H1 (cell line): ENCODE measurements at regions not wholly inside any gene's neighbourhood (a gene's known extent, or its start where the extent isn't known, plus 50 kb on each side); places are given as distances from the start of the nearest gene placed in this dataset.
"Not testable (repeated sequence)": the region's sequence is repeated elsewhere in the genome, so short reads cannot be mapped to it uniquely, and the experiment has no call there.

Source experiments
- BCL11A ChIP-seq, 2 experiments: IDR thresholded peaks; one replicate each; pipeline ENCODE4 v1.6.1; 2011; ENCODE audit warnings: low read depth in 2 of 2, low read length in 2 of 2, mild to moderate bottlenecking in 2 of 2
- CHD2 ChIP-seq: IDR thresholded peaks from 2 replicates; pipeline ENCODE4 v1.6.1; 2012; ENCODE audit warnings: low read length, improper control_type of control experiment
- CTCF ChIP-seq, 3 experiments: IDR thresholded peaks; 1 replicate in 2 of 3; 2 replicates in 1 of 3; pipeline versions ENCODE4 v1.5.1 to v1.6.1; 2011; ENCODE audit warnings: low read length in 3 of 3, mild to moderate bottlenecking in 3 of 3, inconsistent platforms in 2 of 3, low read depth in 1 of 3, moderate library complexity in 1 of 3; ENCODE audit not compliant: insufficient read depth in 1 of 3; ENCODE audit errors: control extremely low read depth in 1 of 3
- EGR1 ChIP-seq: IDR thresholded peaks from 2 replicates; pipeline ENCODE4 v1.6.1; 2011; ENCODE audit warnings: low read depth, low read length, borderline replicate concordance
- EZH2 ChIP-seq: fragments of 200-600 bp; sonication (generic); IDR thresholded peaks from 2 replicates; pipeline ENCODE4 v1.7.1; 2012; ENCODE audit warnings: low read depth, mild to moderate bottlenecking, moderate library complexity, low read length, inconsistent platforms; ENCODE audit not compliant: severe bottlenecking
- GTF2F1 ChIP-seq: IDR thresholded peaks from 2 replicates; pipeline ENCODE4 v1.6.1; 2012; ENCODE audit warnings: low read depth, low read length, improper control_type of control experiment, borderline replicate concordance
- JUND ChIP-seq: IDR thresholded peaks from 2 replicates; pipeline ENCODE4 v1.6.1; 2011; ENCODE audit warnings: mild to moderate bottlenecking, improper control_type of control experiment, low read length
- POLR2A ChIP-seq, 2 experiments: IDR thresholded peaks; 1 replicate in 1 of 2; 2 replicates in 1 of 2; pipeline ENCODE4 v1.6.1; 2011; ENCODE audit warnings: low read depth in 2 of 2, low read length in 2 of 2, mild to moderate bottlenecking in 2 of 2; ENCODE audit errors: control extremely low read depth in 1 of 2
- RAD21 ChIP-seq, 2 experiments: IDR thresholded peaks in 1 of 2; conservative IDR thresholded peaks in 1 of 2; 2 replicates each; pipeline ENCODE4 v1.6.1; 2011; ENCODE audit warnings: low read depth in 2 of 2, low read length in 2 of 2, improper control_type of control experiment in 1 of 2, inconsistent platforms in 1 of 2, mild to moderate bottlenecking in 1 of 2, moderate library complexity in 1 of 2
- SP2 ChIP-seq: IDR thresholded peaks from 2 replicates; pipeline ENCODE4 v1.6.1; 2012; ENCODE audit warnings: mild to moderate bottlenecking, low read length, inconsistent platforms
- TAF1 ChIP-seq: IDR thresholded peaks from 2 replicates; pipeline ENCODE4 v1.6.1; 2011; ENCODE audit warnings: mild to moderate bottlenecking, low read depth, low read length
- TEAD4 ChIP-seq: IDR thresholded peaks from 2 replicates; pipeline ENCODE4 v1.6.1; 2012; ENCODE audit warnings: low read depth, low read length, inconsistent platforms, mixed read lengths
- YY1 ChIP-seq: IDR thresholded peaks from 2 replicates; pipeline ENCODE4 v1.6.1; 2011; ENCODE audit warnings: low read depth, mild to moderate bottlenecking, low read length

GRCh38 chr6:85325811-85326210 lies 124.1 kb upstream of the NT5E start:
- not testable (repeated sequence) for TF ChIP-seq CTCF (IDR thresholded peaks at IDR 0.05; ENCODE audit: control extremely low read depth in 1 of 3, insufficient read depth in 1 of 3, low read depth in 1 of 3, low read length in 3 of 3); POLR2A (IDR thresholded peaks at IDR 0.05; ENCODE audit: control extremely low read depth in 1 of 2, low read depth in 2 of 2, low read length in 2 of 2); RAD21 (IDR thresholded peaks at IDR 0.05 in 1 of 2, conservative IDR thresholded peaks at IDR 0.05 in 1 of 2; ENCODE audit: low read depth in 2 of 2, low read length in 2 of 2); TAF1; CHD2; TEAD4; EZH2; GTF2F1; BCL11A (IDR thresholded peaks at IDR 0.05; ENCODE audit: low read depth in 2 of 2, low read length in 2 of 2); JUND; SP2; EGR1; YY1
